ENCODE measurements at regions not wholly inside any gene's neighbourhood (a gene's known extent, or its start where the extent isn't known, plus 50 kb on each side); places are given as distances from the start of the nearest gene placed in this dataset.

DNA sequence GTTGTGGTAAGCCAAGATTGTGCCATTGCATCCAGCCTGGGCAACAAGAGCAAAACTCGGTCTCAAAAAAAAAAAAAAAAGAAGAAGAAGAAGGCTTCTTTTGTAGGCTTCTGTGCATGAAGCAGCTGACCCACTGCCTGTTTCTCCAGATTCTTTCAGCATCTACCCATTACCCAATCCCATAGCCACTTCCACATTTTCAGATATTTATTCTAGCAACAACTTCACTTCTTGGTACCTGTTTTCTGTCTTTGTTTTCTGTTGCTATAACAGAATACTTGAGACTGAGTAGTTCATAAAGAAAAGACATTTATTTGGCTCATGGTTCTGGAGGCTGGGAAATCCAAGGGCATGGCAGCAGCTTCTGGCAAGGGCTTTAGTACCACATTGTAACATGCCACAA, 95.3 kb upstream of the SGK1 start:
- H3K18ac ChIP-seq (ENCODE audit: low read depth in 1 of 2, low read length in 2 of 2) = no peak overlapping the region
- H2BK120ac ChIP-seq (ENCODE audit: low read depth, low read length) = no peak overlapping the region
- no peak overlapping the region for H3K4ac ChIP-seq (ENCODE audit: low read depth in 1 of 2, low read length in 2 of 2)
- H2BK5ac ChIP-seq (ENCODE audit: low read depth, low read length, poor library complexity, severe bottlenecking) = no peak overlapping the region
- H3K4me3 ChIP-seq (ENCODE audit: insufficient read depth in 1 of 2, low read depth in 1 of 2, low read length in 2 of 2) = no peak overlapping the region
- H3K4me1 ChIP-seq (ENCODE audit: control insufficient read depth, insufficient read depth, low read depth, low read length) = no peaks in the 10 kb centered on the region
- no peaks in the 10 kb centered on the region for H3K27me3 ChIP-seq (ENCODE audit: control insufficient read depth in 1 of 2, insufficient read depth in 1 of 2, low read length in 2 of 2)
- no peak overlapping the region for H2AFZ ChIP-seq (ENCODE audit: low read depth, low read length)
- no peaks in the 10 kb centered on the region for H3K36me3 ChIP-seq (ENCODE audit: control insufficient read depth in 1 of 2, insufficient read depth in 2 of 2, low read depth in 1 of 2, low read length in 2 of 2)
- no peak overlapping the region for H4K8ac ChIP-seq (ENCODE audit: low read length)
- H3K4me2 ChIP-seq (ENCODE audit: low read length, poor library complexity, severe bottlenecking) = no peak overlapping the region
- no peak for DNase-seq
- no peaks in the 10 kb centered on the region for H3K79me1 ChIP-seq (replicated peaks; ENCODE audit: low read length, poor library complexity, severe bottlenecking)
- no peak overlapping the region for H2AK5ac ChIP-seq (ENCODE audit: low read length, severe bottlenecking)
- no peak overlapping the region for H4K91ac ChIP-seq (ENCODE audit: low read length)
- H3K23ac ChIP-seq (ENCODE audit: low read length in 2 of 2) = no peak overlapping the region
- H2BK15ac ChIP-seq (ENCODE audit: low read depth, poor library complexity, severe bottlenecking) = no peak overlapping the region
- no peak overlapping the region for H3K9ac ChIP-seq (ENCODE audit: low read length)
- H2BK12ac ChIP-seq (ENCODE audit: low read length in 2 of 2) = no peak overlapping the region
- peaks cover 6% of the 10 kb centered on the region for H3K9me3 ChIP-seq (ENCODE audit: control insufficient read depth, low read length)
- H3K14ac ChIP-seq (ENCODE audit: low read length in 2 of 2) = no peak overlapping the region
- no CpG with 5 or more reads among the region's 1 CpG for WGBS
- H3K27ac ChIP-seq (ENCODE audit: low read length, poor library complexity, severe bottlenecking) = no peak overlapping the region

DNA sequence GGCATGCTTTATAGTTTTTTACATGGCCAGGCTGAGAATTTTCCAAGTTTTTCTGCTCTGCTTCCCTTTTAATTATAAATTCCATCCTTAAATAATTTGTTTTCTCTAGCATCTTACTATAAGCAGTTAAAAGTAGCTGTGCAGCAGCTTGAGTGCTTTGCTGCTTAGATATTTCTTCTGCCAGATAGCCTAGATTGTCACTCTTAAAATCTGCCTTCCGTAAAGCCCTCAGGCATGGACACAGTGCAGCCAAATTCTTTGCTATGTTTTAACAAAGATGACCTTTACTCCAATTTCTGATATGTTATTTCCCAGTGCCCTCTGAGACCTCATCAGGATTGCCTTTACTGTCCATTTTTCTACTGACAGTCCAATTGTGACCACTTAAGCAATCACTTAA, 92.6 kb upstream of the SGK1 start:
- Histone ChIP-seq H3K9me3 (ENCODE audit: control insufficient read depth, low read length) (peaks cover 6% of the 10 kb centered on the region), H3K9ac (ENCODE audit: low read length) (no peak overlapping the region), H3K4me1 (ENCODE audit: control insufficient read depth, insufficient read depth, low read depth, low read length) (no peaks in the 10 kb centered on the region), H3K14ac (ENCODE audit: low read length in 2 of 2) (no peak overlapping the region), H3K79me1 (replicated peaks; ENCODE audit: low read length, poor library complexity, severe bottlenecking) (no peaks in the 10 kb centered on the region), H2AFZ (ENCODE audit: low read depth, low read length) (no peak overlapping the region), H3K36me3 (ENCODE audit: control insufficient read depth in 1 of 2, insufficient read depth in 2 of 2, low read depth in 1 of 2, low read length in 2 of 2) (no peaks in the 10 kb centered on the region), H2AK5ac (ENCODE audit: low read length, severe bottlenecking) (no peak overlapping the region), H3K23ac (ENCODE audit: low read length in 2 of 2) (no peak overlapping the region), H2BK120ac (ENCODE audit: low read depth, low read length) (no peak overlapping the region), H3K4me2 (ENCODE audit: low read length, poor library complexity, severe bottlenecking) (no peak overlapping the region), H3K27ac (ENCODE audit: low read length, poor library complexity, severe bottlenecking) (no peak overlapping the region), H2BK5ac (ENCODE audit: low read depth, low read length, poor library complexity, severe bottlenecking) (no peak overlapping the region), H3K4ac (ENCODE audit: low read depth in 1 of 2, low read length in 2 of 2) (no peak overlapping the region), H3K18ac (ENCODE audit: low read depth in 1 of 2, low read length in 2 of 2) (no peak overlapping the region), H3K27me3 (ENCODE audit: control insufficient read depth in 1 of 2, insufficient read depth in 1 of 2, low read length in 2 of 2) (no peaks in the 10 kb centered on the region), H2BK15ac (ENCODE audit: low read depth, poor library complexity, severe bottlenecking) (no peak overlapping the region), H2BK12ac (ENCODE audit: low read length in 2 of 2) (no peak overlapping the region), H4K8ac (ENCODE audit: low read length) (no peak overlapping the region), H3K4me3 (ENCODE audit: insufficient read depth in 1 of 2, low read depth in 1 of 2, low read length in 2 of 2) (no peak overlapping the region), H4K91ac (ENCODE audit: low read length) (no peak overlapping the region)
- 78% methylated on average over 1 of the region's 1 CpG for WGBS
- no peak for DNase-seq

GRCh38 chr6:134407791-134408190, 89.9 kb upstream of the SGK1 start:
- Histone ChIP-seq H3K9me3 (ENCODE audit: control insufficient read depth, low read length) (peaks cover 6% of the 10 kb centered on the region), H4K91ac (ENCODE audit: low read length) (no peak overlapping the region), H3K27ac (ENCODE audit: low read length, poor library complexity, severe bottlenecking) (no peak overlapping the region), H3K4ac (ENCODE audit: low read depth in 1 of 2, low read length in 2 of 2) (no peak overlapping the region), H3K27me3 (ENCODE audit: control insufficient read depth in 1 of 2, insufficient read depth in 1 of 2, low read length in 2 of 2) (no peaks in the 10 kb centered on the region), H3K4me2 (ENCODE audit: low read length, poor library complexity, severe bottlenecking) (no peak overlapping the region), H3K79me1 (replicated peaks; ENCODE audit: low read length, poor library complexity, severe bottlenecking) (no peaks in the 10 kb centered on the region), H3K36me3 (ENCODE audit: control insufficient read depth in 1 of 2, insufficient read depth in 2 of 2, low read depth in 1 of 2, low read length in 2 of 2) (no peaks in the 10 kb centered on the region), H3K9ac (ENCODE audit: low read length) (no peak overlapping the region), H2AK5ac (ENCODE audit: low read length, severe bottlenecking) (no peak overlapping the region), H3K4me1 (ENCODE audit: control insufficient read depth, insufficient read depth, low read depth, low read length) (no peaks in the 10 kb centered on the region), H4K8ac (ENCODE audit: low read length) (no peak overlapping the region), H2BK15ac (ENCODE audit: low read depth, poor library complexity, severe bottlenecking) (no peak overlapping the region), H3K4me3 (ENCODE audit: insufficient read depth in 1 of 2, low read depth in 1 of 2, low read length in 2 of 2) (no peak overlapping the region), H2BK12ac (ENCODE audit: low read length in 2 of 2) (no peak overlapping the region), H2AFZ (ENCODE audit: low read depth, low read length) (no peak overlapping the region), H2BK120ac (ENCODE audit: low read depth, low read length) (no peak overlapping the region), H2BK5ac (ENCODE audit: low read depth, low read length, poor library complexity, severe bottlenecking) (no peak overlapping the region), H3K18ac (ENCODE audit: low read depth in 1 of 2, low read length in 2 of 2) (no peak overlapping the region), H3K23ac (ENCODE audit: low read length in 2 of 2) (no peak overlapping the region), H3K14ac (ENCODE audit: low read length in 2 of 2) (no peak overlapping the region)
- no peak for DNase-seq
- 97% methylated on average over 1 of the region's 2 CpGs for WGBS

- Histone ChIP-seq H3K18ac (ENCODE audit: low read depth in 1 of 2, low read length in 2 of 2) (no peak overlapping the region), H3K14ac (ENCODE audit: low read length in 2 of 2) (no peak overlapping the region), H3K4me3 (ENCODE audit: insufficient read depth in 1 of 2, low read depth in 1 of 2, low read length in 2 of 2) (no peak overlapping the region), H2BK15ac (ENCODE audit: low read depth, poor library complexity, severe bottlenecking) (no peak overlapping the region), H3K9ac (ENCODE audit: low read length) (no peak overlapping the region), H3K27ac (ENCODE audit: low read length, poor library complexity, severe bottlenecking) (no peak overlapping the region), H3K79me1 (replicated peaks; ENCODE audit: low read length, poor library complexity, severe bottlenecking) (no peaks in the 10 kb centered on the region), H3K4me2 (ENCODE audit: low read length, poor library complexity, severe bottlenecking) (no peak overlapping the region), H2BK12ac (ENCODE audit: low read length in 2 of 2) (no peak overlapping the region), H2AFZ (ENCODE audit: low read depth, low read length) (no peak overlapping the region), H4K91ac (ENCODE audit: low read length) (no peak overlapping the region), H3K23ac (ENCODE audit: low read length in 2 of 2) (no peak overlapping the region), H3K9me3 (ENCODE audit: control insufficient read depth, low read length) (peaks cover 5% of the 10 kb centered on the region), H2BK5ac (ENCODE audit: low read depth, low read length, poor library complexity, severe bottlenecking) (no peak overlapping the region), H3K4ac (ENCODE audit: low read depth in 1 of 2, low read length in 2 of 2) (no peak overlapping the region), H3K36me3 (ENCODE audit: control insufficient read depth in 1 of 2, insufficient read depth in 2 of 2, low read depth in 1 of 2, low read length in 2 of 2) (no peaks in the 10 kb centered on the region), H4K8ac (ENCODE audit: low read length) (no peak overlapping the region), H3K27me3 (ENCODE audit: control insufficient read depth in 1 of 2, insufficient read depth in 1 of 2, low read length in 2 of 2) (no peaks in the 10 kb centered on the region), H3K4me1 (ENCODE audit: control insufficient read depth, insufficient read depth, low read depth, low read length) (no peaks in the 10 kb centered on the region), H2AK5ac (ENCODE audit: low read length, severe bottlenecking) (no peak overlapping the region), H2BK120ac (ENCODE audit: low read depth, low read length) (no peak overlapping the region)
- 98% methylated on average over 7 of the region's 7 CpGs for WGBS
- no peak for DNase-seq
These were observed 88.4 kb upstream of the SGK1 start for GRCh38 chr6:134406311-134406710.

All from mesenchymal stem cell (in vitro differentiated cells and primary cell).